ENCODE measurements at regions not wholly inside any gene's neighbourhood (a gene's known extent, or its start where the extent isn't known, plus 50 kb on each side); places are given as distances from the start of the nearest gene placed in this dataset.
"Not testable (repeated sequence)": the region's sequence is repeated elsewhere in the genome, so short reads cannot be mapped to it uniquely, and the experiment has no call there.

DNA sequence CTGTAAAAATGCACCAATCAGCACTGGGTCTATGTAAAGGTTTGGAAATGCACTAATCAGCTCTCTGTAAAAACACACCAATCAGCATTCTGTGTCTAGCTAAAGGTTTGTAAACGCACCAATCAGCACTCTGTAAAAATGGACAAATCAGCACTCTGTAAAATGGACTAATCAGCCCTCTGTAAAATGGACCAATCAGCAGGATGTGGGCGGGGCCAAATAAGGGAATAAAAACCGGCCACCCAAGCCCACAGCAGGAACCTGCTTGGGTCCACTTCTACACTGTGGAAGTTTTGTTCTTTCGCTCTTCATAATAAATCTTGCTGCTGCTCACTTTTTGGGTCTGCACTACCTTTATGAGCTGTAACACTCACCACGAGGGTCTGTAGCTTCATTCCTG lies 101.0 kb downstream of the SMC2 start:
- not testable (repeated sequence) for DNase-seq (ENCODE audit: low read depth)

DNA sequence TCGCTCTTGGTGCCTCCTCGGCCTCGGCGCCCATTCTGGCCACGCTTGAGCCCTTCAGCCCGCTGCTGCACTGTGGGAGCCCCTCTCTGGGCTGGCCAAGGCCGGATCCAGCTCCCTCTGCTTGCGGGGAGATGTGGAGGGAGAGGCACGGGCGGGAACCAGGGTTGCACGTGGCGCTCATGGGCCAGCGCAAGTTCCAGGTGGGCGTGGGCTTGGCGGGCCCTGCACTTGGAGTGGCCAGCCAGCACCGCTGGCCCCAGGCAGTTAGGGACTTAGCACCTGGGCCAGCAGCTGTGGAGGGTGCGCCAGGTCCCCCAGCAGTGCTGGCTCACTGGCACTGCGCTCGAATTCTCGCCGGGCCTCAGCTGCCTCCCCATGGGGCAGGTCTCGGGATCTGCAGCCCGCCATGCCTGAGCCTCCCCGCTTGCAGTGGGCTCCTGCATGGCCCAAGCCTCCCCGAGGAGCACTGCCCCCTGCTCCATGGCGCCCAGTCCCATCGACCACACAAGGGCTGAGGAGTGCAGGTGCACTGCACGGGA lies 106.4 kb downstream of the SMC2 start:
- no peak for DNase-seq (ENCODE audit: low read depth)

DNA sequence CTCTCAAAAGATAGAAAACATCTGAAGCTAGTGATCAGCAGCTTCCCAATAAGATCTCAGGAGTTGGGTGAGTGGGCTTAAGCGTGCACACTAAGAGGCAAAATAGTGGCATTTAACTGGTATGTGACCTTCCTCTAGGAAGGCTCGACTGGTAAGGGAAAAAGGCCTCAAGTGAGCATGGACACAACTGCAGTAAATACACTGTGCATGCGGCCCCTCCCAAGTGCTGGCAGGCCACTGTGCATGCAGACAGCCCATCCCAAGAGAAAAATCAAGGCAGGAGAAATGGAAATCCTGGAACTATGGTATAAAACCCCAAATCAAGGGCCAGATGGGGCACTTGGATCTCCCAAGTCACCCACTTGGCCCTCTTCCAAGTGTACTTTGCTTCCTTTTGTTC lies 112.7 kb downstream of the SMC2 start:
- no peak for DNase-seq (ENCODE audit: low read depth)

DNA sequence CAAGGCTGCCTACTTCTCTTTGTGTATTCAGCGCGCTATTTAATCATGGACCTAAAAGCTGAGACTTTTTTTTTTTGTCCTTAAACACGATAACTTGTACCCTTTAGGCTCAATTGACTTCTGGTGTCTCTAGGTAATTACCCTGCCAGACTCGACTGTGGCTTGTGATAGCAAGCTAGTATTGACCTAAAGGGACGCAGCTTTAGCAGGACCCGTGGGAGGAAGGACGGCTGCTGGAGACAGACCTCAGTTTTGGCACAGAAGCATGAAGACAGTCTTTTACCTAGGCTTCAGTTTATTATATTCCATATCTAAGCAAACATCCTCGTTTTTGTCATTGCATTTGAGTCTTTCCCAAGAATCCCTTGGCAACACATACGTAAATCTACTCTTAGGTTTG lies 115.3 kb downstream of the SMC2 start:
- no peak for DNase-seq (ENCODE audit: low read depth)

DNA sequence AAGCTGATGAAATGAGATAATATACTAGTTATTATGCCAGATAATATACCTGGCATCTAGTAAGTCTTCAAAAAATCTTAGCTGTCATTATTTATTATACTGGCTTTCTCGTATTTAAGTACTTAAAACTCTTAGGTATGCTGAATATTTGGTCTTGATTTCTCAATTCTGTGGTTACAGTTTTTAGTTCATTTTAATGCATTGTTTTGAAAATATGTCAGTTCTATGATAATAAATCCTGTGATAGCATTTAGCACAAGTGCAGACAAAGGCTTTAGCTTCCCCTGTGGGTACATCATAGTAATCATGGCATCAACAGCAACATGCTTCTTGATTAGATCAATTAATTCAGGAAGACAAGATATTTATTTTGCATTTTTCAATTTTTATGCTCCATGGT lies 133.0 kb downstream of the SMC2 start:
- DNase-seq (ENCODE audit: low read depth), result no peak

DNA sequence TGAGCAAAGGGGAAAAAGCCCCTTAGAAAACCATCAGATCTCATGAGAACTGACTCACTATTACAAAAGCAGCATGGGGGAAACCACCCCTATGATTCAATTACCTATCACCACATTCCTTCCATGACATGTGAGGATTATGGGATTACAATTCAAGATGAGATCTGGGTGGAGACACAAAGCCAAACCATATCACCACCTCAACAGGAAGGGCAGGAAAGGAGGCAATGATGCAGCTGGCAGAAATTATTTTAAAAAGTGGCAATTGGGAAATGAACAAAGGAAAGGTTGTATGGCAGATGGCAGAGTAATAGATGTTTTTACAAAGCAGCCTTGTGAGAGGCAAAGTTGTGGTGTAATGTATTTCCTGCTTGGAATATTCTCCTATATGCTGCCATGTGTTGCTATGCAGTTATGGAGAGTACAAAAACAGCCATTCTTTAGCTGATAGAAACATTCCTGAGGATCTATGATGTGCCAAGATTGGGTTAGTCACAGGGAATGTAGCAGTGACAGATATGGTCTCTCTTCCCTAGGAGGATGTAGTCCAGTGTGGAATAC lies 138.8 kb downstream of the SMC2 start:
- DNase-seq (ENCODE audit: low read depth), result no peak

DNA sequence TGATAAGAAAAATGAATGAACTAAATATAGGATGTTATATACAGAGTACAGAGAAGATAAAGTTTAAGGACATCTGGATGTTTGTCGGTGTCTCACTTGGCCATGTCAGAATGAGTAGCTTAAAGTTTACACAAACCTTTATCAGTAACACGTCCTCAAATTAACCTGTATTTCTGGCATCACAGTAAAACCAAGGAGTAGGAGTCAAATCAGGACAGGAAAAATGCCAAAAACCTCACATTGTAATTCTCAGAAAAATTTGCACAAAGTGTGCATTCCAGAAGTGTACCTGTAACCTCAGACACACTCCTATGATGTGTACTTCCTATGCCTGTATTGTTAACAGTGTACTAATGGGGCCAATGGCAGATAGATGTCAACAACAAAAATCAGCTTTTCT lies 139.3 kb downstream of the SMC2 start:
- DNase-seq (ENCODE audit: low read depth), result no peak

DNA sequence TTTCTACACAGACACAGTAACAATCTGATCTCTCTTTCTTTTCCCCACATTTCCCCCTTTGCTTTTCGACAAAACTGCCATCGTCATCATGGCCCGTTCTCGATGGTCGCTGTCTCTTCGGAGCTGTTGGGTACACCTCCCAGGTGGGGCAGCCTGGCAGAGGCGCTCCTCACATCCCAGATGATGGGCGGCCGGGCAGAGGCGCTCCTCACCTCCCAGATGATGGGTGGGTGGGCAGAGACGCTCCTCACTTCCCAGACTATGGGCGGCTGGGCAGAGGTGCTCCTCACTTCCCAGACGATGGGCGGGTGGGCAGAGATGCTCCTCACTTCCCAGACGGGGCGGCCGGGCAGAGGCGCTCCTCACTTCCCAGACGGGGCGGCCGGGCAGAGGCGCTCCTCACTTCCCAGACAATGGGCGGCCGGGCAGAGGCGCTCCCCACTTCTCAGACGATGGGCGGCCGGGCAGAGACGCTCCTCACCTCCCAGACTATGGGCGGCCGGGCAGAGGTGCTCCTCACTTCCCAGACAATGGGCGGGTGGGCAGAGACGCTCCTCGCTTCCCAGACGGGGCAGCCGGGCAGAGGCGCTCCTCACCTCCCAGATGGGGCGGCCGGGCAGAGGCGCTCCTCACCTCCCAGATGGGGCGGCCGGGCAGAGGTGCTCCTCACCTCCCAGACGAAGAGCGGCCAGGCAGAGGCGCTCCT lies 140.7 kb downstream of the SMC2 start:
- DNase-seq (ENCODE audit: low read depth), result not testable (repeated sequence)

DNA sequence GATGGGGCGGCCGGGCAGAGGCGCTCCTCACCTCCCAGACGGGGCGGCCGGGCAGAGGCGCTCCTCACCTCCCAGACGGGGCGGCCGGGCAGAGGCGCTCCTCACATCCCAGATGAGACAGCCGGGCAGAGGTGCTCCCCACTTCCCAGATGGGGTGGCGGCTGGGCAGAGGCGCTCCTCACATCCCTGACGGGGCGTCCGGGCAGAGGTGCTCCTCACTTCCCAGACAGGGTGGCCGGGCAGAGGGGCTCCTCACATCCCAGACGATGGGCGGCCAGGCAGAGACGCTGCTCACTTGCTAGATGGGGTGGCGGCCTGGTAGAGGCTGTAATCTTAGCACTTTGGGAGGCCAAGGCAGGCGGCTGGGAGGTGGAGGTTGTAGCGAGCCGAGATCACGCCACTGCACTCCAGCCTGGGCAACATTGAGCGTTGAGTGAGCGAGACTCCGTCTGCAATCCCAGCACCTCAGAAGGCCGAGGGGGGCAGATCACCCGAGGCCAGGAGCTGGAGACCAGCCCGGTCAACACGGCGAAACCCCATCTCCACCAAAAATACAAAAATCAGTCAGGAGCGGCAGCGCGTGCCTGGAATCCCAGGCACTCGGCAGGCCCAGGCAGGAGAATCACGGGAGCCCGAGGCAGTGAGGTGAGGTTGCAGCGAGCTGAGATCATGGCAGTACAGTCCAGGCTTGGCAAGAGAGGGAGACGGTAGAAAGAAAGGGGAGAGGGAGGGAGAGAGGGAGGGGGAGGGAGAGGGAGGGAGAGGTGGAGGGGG lies 141.4 kb downstream of the SMC2 start:
- not testable (repeated sequence) for DNase-seq (ENCODE audit: low read depth)

DNA sequence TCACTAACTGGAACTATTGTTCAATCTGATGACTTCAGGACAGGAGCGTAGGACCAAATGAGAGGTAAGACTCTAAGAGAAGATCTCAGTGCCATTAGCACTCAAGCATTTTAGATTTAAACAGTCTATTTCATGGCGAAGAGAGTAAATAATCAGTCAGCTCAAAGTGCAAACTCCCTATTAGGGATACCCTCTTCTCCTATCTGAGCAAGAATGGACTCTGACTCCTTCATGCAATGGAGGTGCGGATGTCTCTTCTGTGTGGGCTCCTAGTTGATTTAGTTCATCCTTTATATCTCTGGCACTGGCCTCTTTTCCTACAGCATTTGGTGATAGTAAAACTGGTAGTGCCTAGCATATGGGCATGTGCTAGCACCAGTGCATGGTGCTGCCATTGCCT lies 144.6 kb downstream of the SMC2 start:
- DNase-seq (ENCODE audit: low read depth), result no peak

DNA sequence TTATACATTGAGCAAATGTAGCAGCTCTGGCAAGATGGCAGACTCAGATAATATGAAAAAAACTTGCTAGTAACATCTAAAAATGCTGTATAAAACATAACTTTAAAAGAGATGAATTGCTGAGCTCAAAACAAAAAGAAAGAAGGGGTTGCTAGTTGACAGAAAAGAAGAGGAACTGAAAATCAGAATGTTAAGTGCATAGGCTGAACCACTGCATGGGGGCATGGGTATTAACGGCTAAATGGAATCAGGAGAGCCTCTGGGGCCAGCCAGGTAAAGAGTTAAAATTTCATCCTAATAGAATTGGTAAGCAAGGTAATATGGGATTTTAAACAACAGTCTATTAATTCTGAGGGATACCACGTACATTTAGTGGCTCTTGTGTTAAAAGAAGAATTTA lies 146.8 kb downstream of the SMC2 start:
- no peak for DNase-seq (ENCODE audit: low read depth)

DNA sequence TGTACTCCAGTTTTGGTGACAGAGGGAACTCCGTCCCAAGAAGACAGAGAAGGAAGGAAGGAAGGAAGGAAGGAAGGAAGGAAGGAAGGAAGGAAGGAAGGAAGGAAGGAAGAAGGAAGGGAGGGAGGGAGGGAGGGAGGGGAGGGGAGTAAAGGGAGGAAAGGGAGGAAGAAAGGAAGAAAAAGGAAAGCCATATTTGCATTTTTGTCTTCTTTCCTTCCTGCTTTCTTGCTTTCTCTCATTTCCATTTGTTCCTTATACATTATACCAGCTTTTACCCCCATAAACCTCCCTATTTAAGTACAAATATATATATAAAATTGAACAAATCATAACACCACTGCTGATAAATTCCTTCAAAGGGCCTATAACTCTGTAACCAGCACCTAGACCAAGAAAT lies 151.8 kb downstream of the SMC2 start:
- DNase-seq (ENCODE audit: low read depth), result no peak

DNA sequence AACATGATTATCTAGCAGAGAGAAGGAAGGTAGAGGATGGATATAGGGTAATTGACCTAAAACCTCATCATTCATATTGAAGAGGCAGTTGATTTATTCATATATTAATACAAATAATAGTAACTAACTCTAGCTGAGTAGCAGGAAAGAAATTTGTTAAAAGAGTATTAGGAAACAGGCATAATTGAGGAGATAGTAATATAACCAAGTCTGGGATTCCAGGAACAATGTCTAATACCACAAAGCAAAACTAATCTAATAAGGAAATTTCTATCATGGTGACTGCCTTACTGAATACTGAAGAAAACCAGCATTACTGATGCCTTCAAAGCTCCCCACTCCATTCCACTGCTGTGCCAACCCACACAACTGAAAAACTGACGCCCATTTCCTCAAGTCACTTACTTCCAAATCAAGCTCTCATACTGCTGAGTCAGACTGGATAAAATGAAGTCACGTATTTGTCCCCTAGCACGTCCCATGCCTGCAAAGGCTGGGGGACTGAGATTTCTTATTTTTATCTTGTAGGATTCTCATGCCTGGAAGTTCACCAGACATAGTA lies 153.9 kb downstream of the SMC2 start:
- DNase-seq (ENCODE audit: low read depth), result no peak

DNA sequence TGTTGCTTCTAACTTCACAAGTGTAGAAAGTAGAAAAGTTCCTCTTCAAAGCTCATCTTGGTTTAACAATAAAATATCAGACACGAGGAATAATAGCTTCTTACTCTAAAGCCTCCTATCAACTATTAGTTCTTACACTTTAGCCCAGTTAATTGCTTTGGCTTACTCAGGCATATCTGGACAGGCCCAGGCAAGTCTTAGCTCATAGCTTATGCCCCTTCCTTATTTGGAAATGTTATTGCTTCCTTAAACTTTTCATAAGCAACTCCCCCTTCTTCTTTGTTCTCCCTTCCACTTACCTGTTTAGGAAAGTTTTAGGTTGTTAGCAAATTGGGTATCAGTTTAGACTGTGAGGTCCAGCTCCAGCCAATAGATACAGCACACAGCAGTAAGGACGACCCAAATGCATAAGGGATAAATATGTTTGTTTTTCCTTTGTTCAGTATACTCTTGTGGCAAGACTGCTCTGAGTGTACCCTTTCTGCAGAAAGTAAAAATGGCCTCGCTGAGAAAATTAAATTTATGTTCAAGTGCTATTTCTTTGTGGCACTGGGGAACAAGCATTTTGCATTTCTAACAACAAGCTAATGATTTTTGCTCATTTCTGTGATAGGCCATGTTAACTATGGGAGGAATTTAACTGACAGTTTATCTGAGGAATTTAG lies 162.1 kb downstream of the SMC2 start:
- peak; percentile 2 for DNase-seq (ENCODE audit: low read depth)

DNA sequence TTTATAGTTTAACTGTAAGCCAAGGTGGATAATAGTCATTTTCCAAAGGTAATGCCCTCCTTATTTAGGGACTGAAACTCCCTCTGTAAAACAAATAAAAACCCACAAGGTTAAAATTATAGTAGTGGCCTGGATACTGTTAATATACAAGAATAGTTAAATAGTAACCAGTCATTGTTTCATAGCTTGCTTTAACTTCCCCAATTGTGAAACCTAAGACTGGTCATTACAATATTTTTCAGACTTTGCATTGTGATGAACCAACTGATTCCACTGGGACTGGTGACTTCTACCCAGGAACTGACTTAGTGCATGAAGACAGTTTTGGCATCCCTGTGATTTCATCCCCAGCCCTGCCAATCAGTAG lies 162.6 kb downstream of the SMC2 start:
- DNase-seq (ENCODE audit: low read depth), result no peak

DNA sequence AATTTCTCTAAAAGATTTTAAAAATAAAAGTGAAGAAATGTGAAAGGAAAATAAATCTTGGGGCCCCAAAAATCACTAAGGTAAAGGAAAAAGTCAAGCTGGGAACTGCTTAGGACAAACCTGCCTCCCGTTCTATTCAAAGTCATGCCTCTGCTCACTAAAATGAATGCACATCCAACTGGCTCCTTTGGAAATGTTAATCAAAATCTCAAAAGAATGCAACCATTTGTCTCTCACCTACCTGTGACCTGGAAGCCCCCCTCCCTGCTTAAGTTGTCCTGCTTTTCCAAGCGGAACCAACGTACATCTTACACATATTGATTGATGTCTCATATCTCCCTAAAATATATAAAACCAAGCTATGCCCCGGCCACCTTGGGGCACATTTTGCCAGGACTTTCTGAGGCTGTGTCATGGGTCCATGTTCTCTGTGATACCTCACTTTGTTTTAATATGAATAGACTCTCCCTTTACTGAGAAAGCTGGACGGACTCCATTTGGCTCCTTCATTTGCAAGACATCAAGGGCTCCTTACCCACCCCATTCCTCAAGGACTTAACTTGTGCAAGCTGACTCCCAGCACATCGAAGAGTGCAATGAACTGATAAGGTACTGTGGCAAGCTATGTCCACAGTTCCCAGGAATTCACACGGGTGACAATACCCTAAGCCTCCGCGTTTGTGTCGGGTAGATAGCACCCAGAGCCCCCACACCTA lies 164.3 kb downstream of the SMC2 start:
- no peak for DNase-seq (ENCODE audit: low read depth)

DNA sequence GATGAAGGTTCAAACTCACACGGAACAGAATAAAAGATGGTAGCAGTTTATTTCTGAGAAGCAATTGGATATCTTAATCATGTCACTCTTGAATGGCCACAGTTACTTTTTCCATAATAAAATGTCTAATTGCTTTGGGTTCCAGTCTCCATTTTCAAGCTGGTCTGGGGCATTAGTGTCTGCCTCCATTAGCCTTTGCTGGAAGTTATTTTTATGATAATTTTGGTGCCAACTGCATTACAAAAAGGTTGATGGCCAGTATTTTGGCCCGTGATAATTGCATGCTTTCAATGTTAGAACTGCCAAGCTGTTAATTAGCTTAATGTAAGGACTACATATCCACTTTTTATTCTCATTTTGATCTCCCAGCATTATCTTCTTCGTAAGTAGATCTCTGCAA lies 165.9 kb downstream of the SMC2 start:
- DNase-seq (ENCODE audit: low read depth), result no peak

DNA sequence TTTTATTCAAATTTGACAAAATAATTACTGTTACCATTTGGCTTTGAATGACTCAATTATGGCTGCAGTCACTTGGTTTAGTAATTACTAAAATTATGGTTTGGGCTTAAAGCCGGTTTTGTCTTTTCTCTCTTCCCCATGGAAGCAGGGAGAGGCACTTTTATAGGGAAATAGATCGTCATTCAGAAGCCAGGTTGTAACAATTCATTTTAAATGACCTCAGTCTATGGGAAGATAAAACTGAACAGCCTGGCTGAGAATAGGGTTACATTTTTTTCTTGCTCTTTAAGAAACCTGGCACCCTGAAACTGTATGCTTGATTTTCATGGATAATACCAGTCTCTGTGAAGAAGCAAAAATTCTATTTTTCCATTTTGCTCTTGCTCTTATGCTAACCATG lies 169.8 kb downstream of the SMC2 start:
- no peak for DNase-seq (ENCODE audit: low read depth)

DNA sequence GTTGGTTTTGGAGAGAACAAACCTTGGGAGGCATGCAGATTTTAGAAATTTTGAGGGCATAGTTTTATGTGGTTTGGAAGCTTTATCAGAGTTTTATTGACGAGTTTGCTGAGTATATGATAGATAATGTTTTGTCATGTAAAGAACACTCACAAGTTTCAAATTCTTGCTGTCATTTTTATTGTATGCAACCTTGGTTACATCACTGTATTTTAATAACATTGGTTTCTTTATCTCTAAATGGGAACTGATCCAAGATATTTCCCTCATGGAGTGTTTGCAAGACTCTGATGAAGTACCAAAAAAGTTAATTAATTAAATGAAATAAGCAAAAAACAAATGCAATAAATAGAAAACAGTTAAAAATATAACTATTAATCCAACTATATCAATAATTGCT lies 170.3 kb downstream of the SMC2 start:
- DNase-seq (ENCODE audit: low read depth), result no peak

DNA sequence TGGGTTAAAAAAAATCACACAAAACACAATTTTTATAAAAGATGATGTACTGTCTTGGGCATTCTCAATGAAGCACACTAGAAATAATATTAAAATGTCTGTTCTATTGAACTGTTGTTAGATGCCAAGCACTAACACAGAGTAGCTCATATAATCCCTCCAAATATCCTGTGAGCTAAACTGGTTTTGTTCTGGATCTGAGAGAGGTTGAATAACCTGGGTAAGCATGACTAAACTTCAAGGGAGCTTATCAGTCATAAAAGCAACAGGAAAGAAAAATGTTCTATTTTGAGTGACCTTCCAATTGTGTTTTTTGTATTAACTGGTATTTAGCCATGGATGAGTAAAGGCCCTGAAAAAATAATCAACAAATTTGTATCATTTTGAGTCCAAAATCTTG lies 175.3 kb downstream of the SMC2 start:
- DNase-seq (ENCODE audit: low read depth), result no peak

Measured in myocyte (in vitro differentiated cells).